GM23338 (cell line): ENCODE measurements at regions not wholly inside any gene's neighbourhood (a gene's known extent, or its start where the extent isn't known, plus 50 kb on each side); places are given as distances from the start of the nearest gene placed in this dataset. TPM values are rescaled to one million over a fixed set of nuclear protein-coding genes. Genes with fewer than 3 reads are reported as not detected.

Experiments
- microRNA-seq: library from miRNA; unstranded; fragments of <30 nt; microRNA quantifications from one replicate; pipeline ENCODE4, GENCODE V29; 2017
- small RNA-seq: library from RNA; depleted of rRNA; stranded (forward); fragments of <200 nt; gene quantifications from one replicate; pipeline ENCODE3, GENCODE V24; 2014; ENCODE audit warnings: low replicate concordance

Small RNA genes in the stretch of these regions (microRNA-seq; reads per million reads assigned to microRNA genes)
- gene MIR4643 = not detected

Small RNA genes in the stretch of these regions (small RNA-seq; reads per million reads assigned to genes)
- gene MIR4643 = not detected
- gene MTATP6P25 = not detected
- gene MTCO1P56 = not detected
- gene MTND4LP19 = not detected
- gene RF00012 = not detected
- 0.37 reads per million, percentile 22 among the genes with 10 or more reads in this experiment for gene RN7SL415P
